ENCODE measurements at regions not wholly inside any gene's neighbourhood (a gene's known extent, or its start where the extent isn't known, plus 50 kb on each side); places are given as distances from the start of the nearest gene placed in this dataset.

- no peak for DNase-seq (ENCODE audit: low read depth)
Observed at GRCh38 chr14:66070542-66071319, 415.4 kb upstream of the CCDC196 start.

- DNase-seq (ENCODE audit: low read depth) = no peak
Observed at GRCh38 chr14:66072190-66073084, 413.7 kb upstream of the CCDC196 start.

- DNase-seq (ENCODE audit: low read depth) = no peak
Observed at GRCh38 chr14:66074537-66074936, 411.6 kb upstream of the CCDC196 start.

GRCh38 chr14:66076176-66076575 is 410.0 kb upstream of the CCDC196 start:
- DNase-seq (ENCODE audit: low read depth) = no peak

- DNase-seq (ENCODE audit: low read depth) = no peak
Observed at GRCh38 chr14:66078006-66078405, 408.2 kb upstream of the CCDC196 start.

GRCh38 chr14:66081594-66082376 is 404.4 kb upstream of the CCDC196 start:
- no peak for DNase-seq (ENCODE audit: low read depth)

- DNase-seq (ENCODE audit: low read depth) = no peak
Observed at GRCh38 chr14:66085224-66085623, 400.9 kb upstream of the CCDC196 start.

- no peak for DNase-seq (ENCODE audit: low read depth)
Observed at GRCh38 chr14:66085665-66086064, 400.5 kb upstream of the CCDC196 start.

- no peak for DNase-seq (ENCODE audit: low read depth)
Observed at GRCh38 chr14:66087231-66087630, 398.9 kb upstream of the CCDC196 start.

GRCh38 chr14:66088656-66089055 is 397.5 kb upstream of the CCDC196 start:
- DNase-seq (ENCODE audit: low read depth) = no peak

GRCh38 chr14:66092206-66092605 is 394.0 kb upstream of the CCDC196 start:
- DNase-seq (ENCODE audit: low read depth) = no peak

GRCh38 chr14:66092748-66093147 is 393.4 kb upstream of the CCDC196 start:
- DNase-seq (ENCODE audit: low read depth) = no peak

- DNase-seq (ENCODE audit: low read depth) = no peak
Observed at GRCh38 chr14:66094001-66094727, 392.0 kb upstream of the CCDC196 start.

- no peak for DNase-seq (ENCODE audit: low read depth)
Observed at GRCh38 chr14:66099451-66099850, 386.7 kb upstream of the CCDC196 start.

- DNase-seq (ENCODE audit: low read depth) = no peak
Observed at GRCh38 chr14:66099931-66100330, 386.2 kb upstream of the CCDC196 start.

- DNase-seq (ENCODE audit: low read depth) = no peak
Observed at GRCh38 chr14:66101662-66102061, 384.5 kb upstream of the CCDC196 start.

- no peak for DNase-seq (ENCODE audit: low read depth)
Observed at GRCh38 chr14:66104486-66104885, 381.7 kb upstream of the CCDC196 start.

- peak; percentile 40 for DNase-seq (ENCODE audit: low read depth)
Observed at GRCh38 chr14:66105815-66106214, 380.4 kb upstream of the CCDC196 start.

GRCh38 chr14:66109426-66109825 is 376.7 kb upstream of the CCDC196 start:
- no peak for DNase-seq (ENCODE audit: low read depth)

- DNase-seq (ENCODE audit: low read depth) = no peak
Observed at GRCh38 chr14:66111891-66112290, 374.3 kb upstream of the CCDC196 start.

GRCh38 chr14:66114071-66114470 is 372.1 kb upstream of the CCDC196 start:
- no peak for DNase-seq (ENCODE audit: low read depth)
